ENCODE measurements at regions not wholly inside any gene's neighbourhood (a gene's known extent, or its start where the extent isn't known, plus 50 kb on each side); places are given as distances from the start of the nearest gene placed in this dataset.

DNA sequence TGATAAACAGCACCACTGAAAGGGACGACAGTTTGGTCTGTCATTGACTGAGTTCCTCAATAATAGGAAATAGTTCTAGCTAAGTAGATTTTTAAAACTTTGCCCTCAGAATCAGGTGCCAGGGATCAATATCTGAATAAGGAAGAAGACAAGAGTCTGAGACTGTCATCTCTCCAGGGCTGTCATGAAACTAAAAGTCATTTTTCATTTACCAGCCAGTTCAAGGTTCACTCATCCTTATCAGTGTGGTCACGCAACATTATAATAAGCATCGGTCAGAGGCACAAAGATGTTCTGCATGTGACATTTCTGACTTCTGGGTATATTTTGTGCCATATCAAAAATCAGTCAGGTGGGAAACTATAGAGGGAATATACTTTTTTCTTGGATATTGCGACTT is 52.5 kb upstream of the E2F3 start (continued):
- TF ChIP-seq, protein P1, sequence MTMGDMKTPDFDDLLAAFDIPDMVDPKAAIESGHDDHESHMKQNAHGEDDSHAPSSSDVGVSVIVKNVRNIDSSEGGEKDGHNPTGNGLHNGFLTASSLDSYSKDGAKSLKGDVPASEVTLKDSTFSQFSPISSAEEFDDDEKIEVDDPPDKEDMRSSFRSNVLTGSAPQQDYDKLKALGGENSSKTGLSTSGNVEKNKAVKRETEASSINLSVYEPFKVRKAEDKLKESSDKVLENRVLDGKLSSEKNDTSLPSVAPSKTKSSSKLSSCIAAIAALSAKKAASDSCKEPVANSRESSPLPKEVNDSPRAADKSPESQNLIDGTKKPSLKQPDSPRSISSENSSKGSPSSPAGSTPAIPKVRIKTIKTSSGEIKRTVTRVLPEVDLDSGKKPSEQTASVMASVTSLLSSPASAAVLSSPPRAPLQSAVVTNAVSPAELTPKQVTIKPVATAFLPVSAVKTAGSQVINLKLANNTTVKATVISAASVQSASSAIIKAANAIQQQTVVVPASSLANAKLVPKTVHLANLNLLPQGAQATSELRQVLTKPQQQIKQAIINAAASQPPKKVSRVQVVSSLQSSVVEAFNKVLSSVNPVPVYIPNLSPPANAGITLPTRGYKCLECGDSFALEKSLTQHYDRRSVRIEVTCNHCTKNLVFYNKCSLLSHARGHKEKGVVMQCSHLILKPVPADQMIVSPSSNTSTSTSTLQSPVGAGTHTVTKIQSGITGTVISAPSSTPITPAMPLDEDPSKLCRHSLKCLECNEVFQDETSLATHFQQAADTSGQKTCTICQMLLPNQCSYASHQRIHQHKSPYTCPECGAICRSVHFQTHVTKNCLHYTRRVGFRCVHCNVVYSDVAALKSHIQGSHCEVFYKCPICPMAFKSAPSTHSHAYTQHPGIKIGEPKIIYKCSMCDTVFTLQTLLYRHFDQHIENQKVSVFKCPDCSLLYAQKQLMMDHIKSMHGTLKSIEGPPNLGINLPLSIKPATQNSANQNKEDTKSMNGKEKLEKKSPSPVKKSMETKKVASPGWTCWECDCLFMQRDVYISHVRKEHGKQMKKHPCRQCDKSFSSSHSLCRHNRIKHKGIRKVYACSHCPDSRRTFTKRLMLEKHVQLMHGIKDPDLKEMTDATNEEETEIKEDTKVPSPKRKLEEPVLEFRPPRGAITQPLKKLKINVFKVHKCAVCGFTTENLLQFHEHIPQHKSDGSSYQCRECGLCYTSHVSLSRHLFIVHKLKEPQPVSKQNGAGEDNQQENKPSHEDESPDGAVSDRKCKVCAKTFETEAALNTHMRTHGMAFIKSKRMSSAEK (CRISPR knock-in tag; IDR thresholded peaks at IDR 0.05; ENCODE audit: borderline replicate concordance), result no peak
- TF ChIP-seq, protein P2, sequence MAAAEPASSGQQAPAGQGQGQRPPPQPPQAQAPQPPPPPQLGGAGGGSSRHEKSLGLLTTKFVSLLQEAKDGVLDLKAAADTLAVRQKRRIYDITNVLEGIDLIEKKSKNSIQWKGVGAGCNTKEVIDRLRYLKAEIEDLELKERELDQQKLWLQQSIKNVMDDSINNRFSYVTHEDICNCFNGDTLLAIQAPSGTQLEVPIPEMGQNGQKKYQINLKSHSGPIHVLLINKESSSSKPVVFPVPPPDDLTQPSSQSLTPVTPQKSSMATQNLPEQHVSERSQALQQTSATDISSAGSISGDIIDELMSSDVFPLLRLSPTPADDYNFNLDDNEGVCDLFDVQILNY (CRISPR knock-in tag; IDR thresholded peaks at IDR 0.05), result no peak
- TF ChIP-seq ZNF416 (CRISPR knock-in tag; IDR thresholded peaks at IDR 0.05) (no peak), ZNF121 (CRISPR knock-in tag; IDR thresholded peaks at IDR 0.05) (no peak), ZNF425 (CRISPR knock-in tag; conservative IDR thresholded peaks at IDR 0.05) (no peak), SMAD4 (CRISPR knock-in tag; IDR thresholded peaks at IDR 0.05) (no peak)
- TF ChIP-seq, protein P3, sequence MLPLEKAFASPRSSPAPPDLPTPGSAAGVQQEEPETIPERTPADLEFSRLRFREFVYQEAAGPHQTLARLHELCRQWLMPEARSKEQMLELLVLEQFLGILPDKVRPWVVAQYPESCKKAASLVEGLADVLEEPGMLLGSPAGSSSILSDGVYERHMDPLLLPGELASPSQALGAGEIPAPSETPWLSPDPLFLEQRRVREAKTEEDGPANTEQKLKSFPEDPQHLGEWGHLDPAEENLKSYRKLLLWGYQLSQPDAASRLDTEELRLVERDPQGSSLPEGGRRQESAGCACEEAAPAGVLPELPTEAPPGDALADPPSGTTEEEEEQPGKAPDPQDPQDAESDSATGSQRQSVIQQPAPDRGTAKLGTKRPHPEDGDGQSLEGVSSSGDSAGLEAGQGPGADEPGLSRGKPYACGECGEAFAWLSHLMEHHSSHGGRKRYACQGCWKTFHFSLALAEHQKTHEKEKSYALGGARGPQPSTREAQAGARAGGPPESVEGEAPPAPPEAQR (CRISPR knock-in tag; IDR thresholded peaks at IDR 0.05), result no peak

DNA sequence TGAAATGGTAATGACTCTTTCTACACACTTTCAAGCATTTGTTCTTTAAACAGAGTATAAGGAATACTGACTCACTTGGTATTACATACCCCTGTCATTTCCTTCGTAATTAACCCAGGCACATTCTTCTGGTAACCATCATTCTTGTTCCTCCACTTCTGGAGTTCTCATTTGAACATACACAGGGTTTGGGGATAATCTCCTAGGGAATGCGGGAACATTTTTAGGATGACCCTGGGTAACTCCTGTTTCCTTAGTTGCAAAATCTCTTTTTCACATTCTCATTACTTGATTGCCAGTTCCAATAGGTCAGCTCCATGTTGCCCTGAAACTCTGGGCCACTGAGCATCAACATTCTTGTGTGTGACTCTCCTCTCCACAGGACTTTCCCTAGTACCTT is 51.5 kb upstream of the E2F3 start:
- Mint-ChIP-seq H3K9me3 (peaks cover 8% of the 10 kb centered on the region), H3K36me3 (no peaks in the 10 kb centered on the region), H3K4me3 (no peak overlapping the region), H3K27me3 (ENCODE audit: low read depth) (peaks cover 3% of the 10 kb centered on the region; the same call in 1 of the 2 replicates), H3K27ac (no peak overlapping the region), H3K4me1 (no peaks in the 10 kb centered on the region)
- CTCF ChIA-PET, result no interaction called here
- no peak for DNase-seq (ENCODE audit: low spot score)
- TF ChIP-seq CDX4 (CRISPR knock-in tag; IDR thresholded peaks at IDR 0.05; ENCODE audit: borderline replicate concordance), result no peak
- TF ChIP-seq, protein P4, sequence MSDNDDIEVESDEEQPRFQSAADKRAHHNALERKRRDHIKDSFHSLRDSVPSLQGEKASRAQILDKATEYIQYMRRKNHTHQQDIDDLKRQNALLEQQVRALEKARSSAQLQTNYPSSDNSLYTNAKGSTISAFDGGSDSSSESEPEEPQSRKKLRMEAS (CRISPR knock-in tag; IDR thresholded peaks at IDR 0.05), result no peak
- TF ChIP-seq, protein P5, sequence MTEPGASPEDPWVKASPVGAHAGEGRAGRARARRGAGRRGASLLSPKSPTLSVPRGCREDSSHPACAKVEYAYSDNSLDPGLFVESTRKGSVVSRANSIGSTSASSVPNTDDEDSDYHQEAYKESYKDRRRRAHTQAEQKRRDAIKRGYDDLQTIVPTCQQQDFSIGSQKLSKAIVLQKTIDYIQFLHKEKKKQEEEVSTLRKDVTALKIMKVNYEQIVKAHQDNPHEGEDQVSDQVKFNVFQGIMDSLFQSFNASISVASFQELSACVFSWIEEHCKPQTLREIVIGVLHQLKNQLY (CRISPR knock-in tag; IDR thresholded peaks at IDR 0.05), result no peak
- ATAC-seq, result no peak
- POLR2A ChIA-PET, result no interaction called here

GRCh38 chr6:20351534-20351933 is 50.1 kb upstream of the E2F3 start:
- ChIA-PET CTCF (no interaction called here), POLR2A (no interaction called here)
- Mint-ChIP-seq H3K27me3 (ENCODE audit: low read depth) (peaks cover 3% of the 10 kb centered on the region; the same call in 1 of the 2 replicates), H3K27ac (no peak overlapping the region), H3K4me3 (no peak overlapping the region), H3K4me1 (no peaks in the 10 kb centered on the region), H3K36me3 (no peaks in the 10 kb centered on the region), H3K9me3 (peaks cover 8% of the 10 kb centered on the region)
- DNase-seq (ENCODE audit: low spot score) (no peak), ATAC-seq (no peak)
- TF ChIP-seq, protein P6, sequence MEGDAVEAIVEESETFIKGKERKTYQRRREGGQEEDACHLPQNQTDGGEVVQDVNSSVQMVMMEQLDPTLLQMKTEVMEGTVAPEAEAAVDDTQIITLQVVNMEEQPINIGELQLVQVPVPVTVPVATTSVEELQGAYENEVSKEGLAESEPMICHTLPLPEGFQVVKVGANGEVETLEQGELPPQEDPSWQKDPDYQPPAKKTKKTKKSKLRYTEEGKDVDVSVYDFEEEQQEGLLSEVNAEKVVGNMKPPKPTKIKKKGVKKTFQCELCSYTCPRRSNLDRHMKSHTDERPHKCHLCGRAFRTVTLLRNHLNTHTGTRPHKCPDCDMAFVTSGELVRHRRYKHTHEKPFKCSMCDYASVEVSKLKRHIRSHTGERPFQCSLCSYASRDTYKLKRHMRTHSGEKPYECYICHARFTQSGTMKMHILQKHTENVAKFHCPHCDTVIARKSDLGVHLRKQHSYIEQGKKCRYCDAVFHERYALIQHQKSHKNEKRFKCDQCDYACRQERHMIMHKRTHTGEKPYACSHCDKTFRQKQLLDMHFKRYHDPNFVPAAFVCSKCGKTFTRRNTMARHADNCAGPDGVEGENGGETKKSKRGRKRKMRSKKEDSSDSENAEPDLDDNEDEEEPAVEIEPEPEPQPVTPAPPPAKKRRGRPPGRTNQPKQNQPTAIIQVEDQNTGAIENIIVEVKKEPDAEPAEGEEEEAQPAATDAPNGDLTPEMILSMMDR (IDR thresholded peaks at IDR 0.05), result no peak
- TF ChIP-seq FOXP4 (CRISPR knock-in tag; IDR thresholded peaks at IDR 0.05) (no peak), ATF2 (CRISPR knock-in tag; IDR thresholded peaks at IDR 0.05; ENCODE audit: borderline replicate concordance, low read depth) (no peak), CBFB (CRISPR knock-in tag; IDR thresholded peaks at IDR 0.05; ENCODE audit: low read depth) (no peak), NR2C2 (CRISPR knock-in tag; IDR thresholded peaks at IDR 0.05) (no peak), ELF4 (CRISPR knock-in tag; IDR thresholded peaks at IDR 0.05; ENCODE audit: low read depth) (no peak), GRHL2 (CRISPR knock-in tag; IDR thresholded peaks at IDR 0.05; ENCODE audit: insufficient replicate concordance, severe bottlenecking) (no peak)

All from WTC11 (cell line).